ENCODE measurements at regions not wholly inside any gene's neighbourhood (a gene's known extent, or its start where the extent isn't known, plus 50 kb on each side); places are given as distances from the start of the nearest gene placed in this dataset.

- H3K4me3 Mint-ChIP-seq = no peak overlapping the region
- POLR2A ChIA-PET = no interaction called here
- H3K27ac Mint-ChIP-seq = no peak overlapping the region
- intact Hi-C loops (cut with micrococcal nuclease) = no loop called here
- peaks cover 15% of the 10 kb centered on the region for H3K4me1 Mint-ChIP-seq (ENCODE audit: low read depth)
- DNase-seq (no peak), ATAC-seq (no peak)
- peaks cover 3% of the 10 kb centered on the region for H3K9me3 Mint-ChIP-seq
- CTCF ChIA-PET = interaction anchor here (1.3 to 1.8 kb wide), 5 partner anchors 8 to 336 kb away, joined by 3 to 19 read pairs (median 5); no protein-coding TSS in a partner anchor
- TF ChIP-seq, protein P1, sequence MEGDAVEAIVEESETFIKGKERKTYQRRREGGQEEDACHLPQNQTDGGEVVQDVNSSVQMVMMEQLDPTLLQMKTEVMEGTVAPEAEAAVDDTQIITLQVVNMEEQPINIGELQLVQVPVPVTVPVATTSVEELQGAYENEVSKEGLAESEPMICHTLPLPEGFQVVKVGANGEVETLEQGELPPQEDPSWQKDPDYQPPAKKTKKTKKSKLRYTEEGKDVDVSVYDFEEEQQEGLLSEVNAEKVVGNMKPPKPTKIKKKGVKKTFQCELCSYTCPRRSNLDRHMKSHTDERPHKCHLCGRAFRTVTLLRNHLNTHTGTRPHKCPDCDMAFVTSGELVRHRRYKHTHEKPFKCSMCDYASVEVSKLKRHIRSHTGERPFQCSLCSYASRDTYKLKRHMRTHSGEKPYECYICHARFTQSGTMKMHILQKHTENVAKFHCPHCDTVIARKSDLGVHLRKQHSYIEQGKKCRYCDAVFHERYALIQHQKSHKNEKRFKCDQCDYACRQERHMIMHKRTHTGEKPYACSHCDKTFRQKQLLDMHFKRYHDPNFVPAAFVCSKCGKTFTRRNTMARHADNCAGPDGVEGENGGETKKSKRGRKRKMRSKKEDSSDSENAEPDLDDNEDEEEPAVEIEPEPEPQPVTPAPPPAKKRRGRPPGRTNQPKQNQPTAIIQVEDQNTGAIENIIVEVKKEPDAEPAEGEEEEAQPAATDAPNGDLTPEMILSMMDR (IDR thresholded peaks at IDR 0.05) = no peak
- H3K36me3 Mint-ChIP-seq (ENCODE audit: low read depth) = peaks cover 1% of the 10 kb centered on the region
- H3K27me3 Mint-ChIP-seq = no peaks in the 10 kb centered on the region
These were observed 76.3 kb downstream of the HSD17B6 start for GRCh38 chr12:56839489-56839848.

GRCh38 chr12:56838621-56839488 lies 75.7 kb downstream of the HSD17B6 start:
- no peak overlapping the region for H3K27ac Mint-ChIP-seq
- intact Hi-C loops (cut with micrococcal nuclease) = no loop called here
- H3K4me1 Mint-ChIP-seq (ENCODE audit: low read depth) = peaks cover 15% of the 10 kb centered on the region
- CTCF ChIA-PET = interaction anchor here (1.4 to 2.1 kb wide), 2 partner anchors 8 to 162 kb away, joined by 5 to 7 read pairs; no protein-coding TSS in a partner anchor
- TF ChIP-seq, protein P1 (IDR thresholded peaks at IDR 0.05) = no peak
- peaks cover 3% of the 10 kb centered on the region for H3K9me3 Mint-ChIP-seq
- DNase-seq = no peak
- no peak overlapping the region for H3K4me3 Mint-ChIP-seq
- peaks cover 1% of the 10 kb centered on the region for H3K36me3 Mint-ChIP-seq (ENCODE audit: low read depth)
- H3K27me3 Mint-ChIP-seq = no peaks in the 10 kb centered on the region
- POLR2A ChIA-PET = no interaction called here
- ATAC-seq = no peak

All from activated CD8-positive, alpha-beta T cell treated with anti-CD3 and anti-CD28 coated beads for 36 hours (primary cell).